Retina (tissue), 1 donor: ENCODE measurements at regions not wholly inside any gene's neighbourhood (a gene's known extent, or its start where the extent isn't known, plus 50 kb on each side); places are given as distances from the start of the nearest gene placed in this dataset.

Source experiments
- DNase-seq: peaks from one replicate; pipeline ENCODE4 v3.0.0-alpha.2; 2016

DNA sequence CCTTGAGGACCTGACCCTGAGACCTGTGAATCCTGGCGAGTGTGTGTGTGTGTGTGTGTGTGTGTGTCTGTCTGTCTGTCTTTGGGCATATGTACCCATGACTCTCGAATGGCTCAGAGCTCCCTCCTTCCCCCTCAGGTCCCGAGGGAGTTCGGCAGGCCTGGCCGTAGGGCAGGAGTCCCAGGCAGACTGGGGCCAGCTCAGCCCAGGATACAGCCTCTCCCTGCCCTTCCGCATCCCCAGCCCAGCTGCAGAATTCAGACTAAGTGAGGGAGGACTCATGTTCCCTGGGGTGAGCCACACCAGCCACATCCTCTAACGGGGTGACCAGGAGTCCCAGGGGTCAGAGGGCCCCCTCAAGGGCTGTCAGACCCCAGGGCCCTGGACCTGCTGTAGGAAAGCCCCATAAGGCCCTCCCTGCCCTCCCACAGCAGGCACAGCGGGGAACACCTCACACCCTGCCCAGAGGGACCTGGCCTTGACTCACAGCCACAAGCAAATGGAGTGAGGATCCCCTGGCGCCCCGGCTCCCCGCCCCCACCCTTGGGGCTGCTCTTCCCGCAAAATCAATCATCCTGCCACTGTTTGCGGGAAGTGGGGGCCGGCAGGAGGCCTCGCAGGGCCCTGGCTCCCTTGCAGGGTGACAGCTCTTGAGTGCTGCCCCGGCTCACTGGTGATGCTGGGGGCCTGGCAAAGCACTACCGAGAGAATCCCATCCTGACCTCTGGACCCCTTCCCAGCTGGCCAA is 101.7 kb upstream of the CASZ1 start:
- no peak for DNase-seq

DNA sequence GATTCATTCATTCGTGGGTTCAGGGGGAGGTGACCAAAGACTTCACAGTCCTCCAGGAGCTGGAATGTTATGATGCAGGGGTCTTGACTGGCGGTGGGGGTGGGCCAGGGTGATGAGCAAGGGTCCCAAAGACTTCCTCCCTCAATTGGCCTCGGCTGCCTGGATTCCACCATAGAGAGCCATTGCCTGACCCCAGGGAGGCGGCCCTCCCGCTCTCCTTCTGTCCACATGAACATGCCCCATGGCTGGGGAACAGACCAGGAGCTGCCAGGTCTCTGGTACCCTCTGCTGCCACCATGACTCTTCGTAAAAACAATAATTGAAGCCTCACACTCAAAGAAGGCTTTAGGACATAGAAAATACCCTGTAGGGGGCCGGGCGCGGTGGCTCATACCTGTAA is 102.5 kb upstream of the CASZ1 start:
- DNase-seq, result peak; percentile 3

DNA sequence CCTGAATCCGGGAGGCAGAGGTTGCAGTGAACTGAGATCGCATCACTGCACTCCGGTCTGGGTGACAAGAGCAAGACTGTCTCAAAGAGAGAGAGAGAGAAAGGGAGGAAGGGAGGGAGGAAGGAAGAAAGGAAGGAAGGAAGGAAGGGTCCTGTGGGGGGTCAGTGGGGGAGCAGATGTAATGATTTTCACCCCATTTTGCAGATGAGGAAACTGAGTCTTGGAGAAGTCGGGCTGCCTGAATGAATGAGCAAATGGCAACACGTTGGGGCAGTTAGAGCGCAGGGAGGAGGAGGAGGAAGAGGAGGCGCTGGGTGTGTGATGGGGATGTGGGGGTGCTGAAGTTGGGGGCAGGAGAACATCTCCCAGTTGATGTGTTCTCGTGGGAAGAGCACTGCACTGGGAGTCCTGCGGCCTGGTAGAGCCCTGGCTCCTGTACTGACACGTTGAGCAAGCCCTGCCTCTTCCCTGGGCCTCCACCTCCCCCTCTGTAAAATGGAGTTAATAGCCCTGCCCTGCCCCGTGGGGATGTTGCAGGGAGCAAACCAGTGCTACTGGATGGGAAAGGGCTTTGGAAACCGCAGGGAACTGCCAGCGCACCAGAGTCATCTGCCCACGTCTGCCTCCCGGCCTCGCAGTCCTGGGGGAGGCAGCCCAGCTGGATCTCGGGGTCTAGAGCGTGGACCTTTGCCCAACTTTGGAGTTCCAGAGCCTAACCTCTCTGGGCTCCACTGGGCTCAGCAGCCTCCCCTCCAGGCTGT is 103.2 kb upstream of the CASZ1 start:
- no peak for DNase-seq

DNA sequence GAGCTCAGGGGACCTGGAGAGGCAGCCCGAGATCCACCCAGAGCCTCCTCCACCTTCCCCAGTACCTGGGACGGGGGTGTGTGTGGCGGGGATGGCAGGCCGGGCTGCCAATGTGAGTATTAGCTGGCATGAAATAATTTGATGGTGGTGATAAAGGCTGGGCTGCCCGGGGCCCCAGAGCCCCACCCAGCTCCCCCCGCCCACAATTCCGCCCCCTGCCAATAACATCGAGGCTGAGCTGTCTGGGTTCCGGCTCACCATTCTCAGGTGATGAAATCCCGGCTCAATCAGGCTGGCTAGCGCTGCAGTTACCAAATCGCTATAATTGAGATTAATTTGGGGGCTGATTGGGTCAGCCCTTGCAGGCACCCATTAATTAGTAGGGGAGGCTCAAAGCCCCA is 103.8 kb upstream of the CASZ1 start:
- DNase-seq, result no peak

DNA sequence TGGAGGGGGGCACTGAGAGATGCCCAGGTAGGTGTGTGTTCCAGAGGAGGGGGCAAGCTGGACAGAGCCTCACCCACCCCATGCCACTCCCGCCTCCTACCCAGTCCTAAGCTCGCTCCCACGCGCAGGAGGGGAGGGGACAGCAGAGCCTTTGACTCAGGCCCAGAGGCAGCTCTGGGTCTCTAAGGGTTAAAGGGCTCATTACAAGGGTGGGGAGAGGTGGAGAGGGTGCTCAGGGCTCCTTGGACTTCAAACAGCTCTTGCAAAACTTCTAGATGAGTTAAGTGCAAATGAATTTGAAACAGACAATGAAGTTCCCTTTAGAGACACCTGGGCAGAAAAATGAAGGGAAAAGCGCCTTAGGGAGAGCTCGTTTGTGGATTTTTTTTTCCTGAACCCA is 104.2 kb upstream of the CASZ1 start:
- DNase-seq, result no peak

DNA sequence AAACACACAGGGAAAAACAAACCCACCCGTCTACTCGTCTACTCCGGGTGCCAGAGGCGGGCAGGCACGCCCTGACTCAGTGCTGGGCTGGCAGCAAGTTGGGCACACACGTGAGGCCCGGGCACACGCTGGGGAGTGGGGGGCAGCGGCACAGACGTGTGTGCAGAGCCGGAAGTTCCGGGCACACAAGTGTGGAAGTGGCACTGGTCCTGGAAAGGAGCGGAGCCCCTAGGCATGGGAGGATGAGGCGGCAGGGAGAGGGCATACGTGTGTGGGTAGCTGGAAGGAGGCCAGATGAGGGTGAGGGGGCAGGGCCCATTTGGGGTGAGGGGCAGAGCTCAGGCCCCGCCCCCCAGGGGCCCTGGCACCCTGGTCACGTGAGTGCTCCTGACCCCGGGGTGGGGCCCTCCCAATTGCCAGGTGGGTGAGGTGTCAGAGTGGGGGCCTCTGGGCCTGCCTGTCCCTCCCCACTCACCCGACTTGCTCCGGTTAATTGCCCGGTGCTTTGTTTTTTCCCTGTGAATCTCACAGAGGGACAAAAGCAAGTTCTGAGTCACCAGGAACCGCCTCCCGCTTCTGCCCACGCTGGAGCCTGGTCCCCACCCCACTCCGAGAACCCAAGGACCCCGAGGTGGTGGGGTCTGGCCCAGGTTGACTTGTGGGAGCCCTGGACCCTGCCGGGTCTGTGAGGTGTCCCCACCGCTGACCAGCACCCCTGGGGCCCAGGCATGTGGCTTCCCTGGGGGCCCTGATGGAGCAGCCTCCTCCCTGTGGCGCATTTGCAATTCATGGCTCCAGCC is 104.8 kb upstream of the CASZ1 start:
- peak; percentile 65 for DNase-seq

DNA sequence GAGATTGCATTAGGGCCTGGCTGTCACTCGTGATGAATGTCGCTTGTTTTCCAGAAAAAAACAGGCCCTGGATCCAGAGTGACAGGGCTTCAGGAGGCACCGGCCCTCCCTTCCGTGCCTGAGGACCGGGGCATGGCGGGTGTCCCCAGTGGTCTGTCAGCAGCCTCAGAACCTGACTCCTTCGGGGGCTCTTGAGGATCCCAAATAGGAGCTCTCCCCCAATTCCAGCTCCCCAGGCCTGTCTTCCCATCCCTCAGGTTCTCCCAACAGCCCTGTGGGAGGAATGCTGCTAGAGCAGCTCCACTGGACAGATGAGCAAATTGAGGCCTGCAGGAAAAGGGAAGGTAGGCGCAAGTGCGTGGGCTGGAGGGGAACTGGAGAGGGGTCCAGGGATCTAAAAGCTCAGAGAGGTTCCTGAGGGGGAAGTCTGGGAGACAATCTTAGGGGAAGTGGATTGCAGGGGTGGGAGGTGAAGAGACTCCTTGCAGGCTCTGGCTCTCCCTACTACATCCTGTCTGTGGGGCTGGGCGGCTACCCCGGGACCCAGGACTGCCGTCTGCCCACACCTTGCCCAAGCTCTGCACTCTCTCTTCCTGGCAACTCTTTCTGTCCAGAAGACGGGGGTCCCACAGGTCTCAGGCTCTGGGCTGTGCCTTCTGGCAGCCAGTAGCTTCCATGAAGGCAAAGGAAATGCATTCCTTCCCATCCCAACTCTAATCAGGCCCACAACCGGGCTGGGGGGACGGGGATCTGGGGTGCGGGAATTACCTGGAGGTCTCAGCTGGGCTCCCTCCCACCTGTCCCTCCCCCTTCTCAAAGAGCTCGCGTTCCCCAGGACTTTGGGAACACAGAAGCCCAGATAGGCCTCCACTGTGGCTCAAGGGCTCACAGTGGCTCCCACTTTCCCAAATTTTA is 105.7 kb upstream of the CASZ1 start:
- DNase-seq, result peak; percentile 61

DNA sequence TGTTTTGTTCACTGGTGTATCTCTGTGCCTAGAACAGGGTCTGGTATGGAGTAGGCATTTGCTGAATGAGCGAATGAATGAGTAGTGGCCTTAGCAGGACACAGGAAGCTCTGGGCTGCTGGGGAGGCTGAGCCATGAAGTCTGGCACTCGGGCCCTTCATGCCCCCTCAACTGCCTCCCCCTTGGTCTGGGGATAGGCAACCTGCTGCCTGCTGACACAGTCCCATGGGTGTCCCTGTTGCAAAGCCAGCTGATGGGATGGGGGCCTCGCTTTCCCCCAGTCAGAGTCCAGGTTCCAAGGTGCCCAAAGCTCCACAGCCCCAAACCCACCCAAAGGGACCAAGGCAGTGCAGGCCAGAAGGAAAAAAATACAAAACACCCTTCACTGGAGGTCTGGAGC is 107.0 kb upstream of the CASZ1 start:
- DNase-seq, result no peak

DNA sequence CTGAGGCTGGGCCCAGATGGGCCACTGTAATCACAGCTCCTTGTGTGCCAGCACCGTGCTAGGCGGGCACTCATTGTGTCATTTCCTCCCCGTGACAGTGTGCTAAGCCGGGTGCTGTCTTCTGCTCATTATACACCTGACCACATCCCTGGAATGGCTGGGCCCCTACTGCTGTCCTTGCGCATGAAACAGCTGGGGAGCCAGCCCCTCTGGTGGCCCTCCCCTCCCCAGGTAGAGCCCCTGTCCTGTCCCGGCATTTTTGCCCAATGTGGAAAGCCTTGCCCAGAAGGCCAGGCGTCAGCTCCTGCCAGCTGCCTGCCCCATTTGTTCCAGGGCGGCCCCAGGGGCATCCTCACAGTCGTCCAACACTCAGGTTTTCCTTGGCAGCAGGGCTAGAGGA is 107.4 kb upstream of the CASZ1 start:
- no peak for DNase-seq

DNA sequence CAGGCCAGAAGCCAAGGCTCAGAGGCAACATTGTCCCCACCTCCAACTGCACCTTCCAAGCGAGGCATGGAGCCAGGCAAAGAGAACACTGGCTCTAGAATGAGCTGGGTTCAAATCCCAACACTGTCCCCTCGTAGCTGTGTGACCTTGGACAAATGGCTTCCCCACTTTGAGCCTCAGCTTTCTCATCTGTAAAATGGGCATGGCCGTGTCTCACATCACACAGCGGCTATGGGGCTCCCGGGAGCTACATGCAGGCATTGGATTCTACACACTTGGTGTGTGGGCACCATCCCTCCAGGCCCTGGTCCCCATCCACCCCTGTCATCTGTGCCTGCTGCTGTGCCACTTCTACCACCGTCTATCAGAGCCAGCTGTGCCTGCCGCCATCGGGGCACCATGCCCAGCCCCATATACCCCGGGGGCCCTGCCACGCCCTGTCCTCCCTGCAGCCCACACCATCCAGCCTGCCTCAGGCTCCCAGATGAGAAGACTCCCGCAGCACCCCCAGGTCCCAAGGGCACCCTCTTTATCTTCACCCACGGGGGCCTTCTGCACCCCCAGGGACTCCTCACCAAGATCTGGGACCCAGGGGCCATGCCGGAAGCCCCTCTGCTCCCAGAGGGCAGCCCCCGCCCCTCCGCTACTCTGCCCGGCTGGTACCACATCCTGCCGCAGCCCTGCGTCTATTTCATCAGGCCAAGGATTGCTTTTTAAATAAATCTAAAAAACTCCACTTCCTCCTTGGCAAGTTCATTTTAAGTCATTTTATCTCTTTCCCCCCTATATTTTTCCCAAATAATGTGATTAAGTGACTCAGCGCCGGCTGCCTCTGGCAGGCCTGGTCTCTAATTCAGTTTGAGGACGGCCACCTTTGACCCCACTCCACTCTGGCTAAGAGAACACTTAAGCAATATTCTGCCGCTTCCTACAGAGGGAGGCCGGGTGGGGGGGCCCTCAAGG is 107.8 kb upstream of the TARDBP start:
- DNase-seq, result no peak

DNA sequence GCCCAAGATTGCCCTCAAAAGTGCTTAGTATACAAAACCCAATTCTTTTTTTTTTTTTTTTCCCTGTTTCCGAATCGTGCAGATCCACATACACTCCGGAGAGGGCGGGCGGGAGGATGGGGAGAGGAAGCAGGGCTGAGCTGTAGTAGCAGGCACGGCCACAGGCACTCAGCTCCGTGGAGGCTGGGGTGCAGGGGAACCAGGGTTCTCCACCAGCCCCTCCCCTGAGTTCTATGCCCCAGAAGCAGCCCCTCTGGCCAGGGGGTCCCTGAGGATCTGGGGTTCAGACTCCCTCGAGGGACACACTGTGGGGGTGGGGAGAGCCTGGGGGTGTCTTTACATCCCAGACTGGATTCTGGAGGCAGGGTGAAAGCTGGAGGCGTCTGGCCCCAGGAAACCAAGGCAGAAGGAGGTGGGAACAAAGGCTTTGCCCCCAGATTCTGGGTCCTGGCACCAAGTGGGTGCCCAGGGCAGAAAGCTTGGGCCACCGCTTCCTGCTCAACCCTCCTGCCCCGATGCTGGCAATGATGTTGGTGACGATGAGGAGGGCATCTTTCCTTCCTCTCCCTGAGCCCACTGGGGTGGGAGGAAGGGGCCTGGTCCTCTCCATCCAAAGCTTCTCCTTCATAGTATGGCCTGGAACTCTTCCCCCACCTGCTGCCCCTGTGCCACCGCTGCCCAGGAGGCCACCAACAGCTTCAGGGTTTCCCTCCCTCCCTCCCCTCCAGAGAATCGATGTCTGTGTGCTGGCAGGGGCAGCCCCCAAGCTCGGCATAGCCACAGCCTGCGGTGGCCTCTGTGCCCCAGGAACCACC is 106.4 kb upstream of the TARDBP start:
- no peak for DNase-seq

DNA sequence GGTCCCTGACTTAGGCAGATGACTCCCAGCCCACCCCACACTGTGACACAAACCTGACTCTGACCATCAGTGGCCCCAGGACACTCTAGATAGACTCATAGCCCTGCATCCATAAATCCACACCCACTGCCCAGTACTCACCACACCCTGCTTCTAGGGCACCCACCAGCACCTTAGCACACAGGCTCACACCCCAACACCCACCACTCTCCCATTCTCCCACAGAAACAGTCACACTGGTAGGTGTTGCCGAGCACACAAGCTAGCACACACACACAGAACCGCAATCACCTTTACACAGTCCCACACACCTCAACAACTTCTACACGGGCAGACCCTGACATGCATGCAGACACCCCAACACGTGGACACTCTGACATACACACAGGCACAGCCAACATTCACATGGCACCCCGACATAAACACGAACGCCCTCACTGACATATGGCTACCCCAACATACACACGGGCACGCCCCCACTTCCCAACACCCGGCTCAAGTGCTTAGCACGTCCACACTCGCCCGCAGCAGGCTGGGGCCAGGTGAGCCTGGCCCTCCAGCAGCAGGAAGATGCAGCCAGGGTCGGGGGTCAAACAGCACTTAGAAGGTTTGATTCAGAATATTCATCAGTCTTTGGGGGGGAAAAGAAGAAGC is 105.5 kb upstream of the TARDBP start:
- no peak for DNase-seq

DNA sequence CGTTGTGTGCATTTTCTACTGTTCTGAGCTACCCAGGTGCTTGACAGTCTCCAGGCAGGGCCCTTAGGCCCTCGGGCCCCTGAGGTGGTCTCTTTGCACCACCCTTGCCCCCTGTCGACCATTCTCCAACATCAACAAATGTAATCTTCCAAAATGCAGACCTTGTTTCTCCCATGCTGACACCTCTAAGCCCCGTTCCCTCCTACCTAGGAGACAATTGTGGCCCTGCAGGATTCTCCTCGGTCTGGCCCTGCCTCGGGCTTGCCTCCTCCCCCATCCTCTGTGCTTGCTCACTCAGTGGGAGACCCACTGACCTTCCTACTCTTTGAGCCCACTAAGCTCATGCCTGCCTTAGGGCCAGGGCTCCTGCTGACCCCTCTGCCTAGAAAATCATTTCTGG is 104.2 kb upstream of the TARDBP start:
- DNase-seq, result no peak

DNA sequence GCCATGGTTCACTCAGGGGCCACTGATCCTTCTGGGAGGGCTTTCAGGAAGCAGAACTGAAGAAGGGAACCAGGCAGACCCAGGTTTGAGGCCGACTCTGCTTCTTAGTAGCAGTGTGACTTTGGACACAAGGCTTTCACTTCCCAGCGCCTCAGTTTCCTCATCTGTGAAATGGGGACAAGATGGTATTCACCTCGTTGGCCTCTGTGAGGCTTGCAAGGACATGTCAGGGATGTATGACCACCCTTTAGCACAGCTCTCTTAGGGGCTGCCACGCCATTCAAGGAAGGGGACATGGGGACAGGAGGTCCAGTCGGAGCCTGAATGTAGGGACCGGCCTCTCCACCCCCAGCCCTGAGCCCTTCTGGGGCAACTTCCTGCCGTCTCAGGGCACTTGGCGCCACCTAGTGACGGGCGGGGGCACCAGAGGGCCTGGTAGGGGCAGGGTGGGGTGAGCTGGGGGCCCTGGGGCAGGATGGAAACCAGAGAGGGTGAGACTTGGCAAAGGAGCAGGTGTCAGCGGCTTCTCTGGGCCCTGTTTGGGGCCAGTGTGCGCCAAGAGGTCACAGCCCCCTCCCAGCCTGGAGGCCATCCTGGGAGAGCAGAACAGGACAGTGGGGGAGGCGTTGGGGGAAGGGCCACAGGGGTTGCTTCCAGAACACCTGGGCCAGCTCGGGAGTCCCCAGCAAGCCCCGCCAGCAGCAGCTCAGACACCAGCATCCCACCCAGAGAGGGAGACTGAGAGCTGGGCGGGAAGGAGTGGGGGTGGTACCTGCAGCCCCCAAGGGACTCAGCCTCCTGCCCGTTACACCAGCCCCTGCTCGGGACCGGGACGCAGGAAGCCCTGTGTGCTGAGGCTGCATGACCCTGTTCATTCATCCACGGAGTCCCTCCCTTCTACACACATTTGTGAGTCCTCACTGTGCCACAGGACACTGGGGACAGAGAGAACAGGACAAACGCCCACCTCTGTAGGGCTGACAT is 102.5 kb upstream of the TARDBP start:
- DNase-seq, result no peak

DNA sequence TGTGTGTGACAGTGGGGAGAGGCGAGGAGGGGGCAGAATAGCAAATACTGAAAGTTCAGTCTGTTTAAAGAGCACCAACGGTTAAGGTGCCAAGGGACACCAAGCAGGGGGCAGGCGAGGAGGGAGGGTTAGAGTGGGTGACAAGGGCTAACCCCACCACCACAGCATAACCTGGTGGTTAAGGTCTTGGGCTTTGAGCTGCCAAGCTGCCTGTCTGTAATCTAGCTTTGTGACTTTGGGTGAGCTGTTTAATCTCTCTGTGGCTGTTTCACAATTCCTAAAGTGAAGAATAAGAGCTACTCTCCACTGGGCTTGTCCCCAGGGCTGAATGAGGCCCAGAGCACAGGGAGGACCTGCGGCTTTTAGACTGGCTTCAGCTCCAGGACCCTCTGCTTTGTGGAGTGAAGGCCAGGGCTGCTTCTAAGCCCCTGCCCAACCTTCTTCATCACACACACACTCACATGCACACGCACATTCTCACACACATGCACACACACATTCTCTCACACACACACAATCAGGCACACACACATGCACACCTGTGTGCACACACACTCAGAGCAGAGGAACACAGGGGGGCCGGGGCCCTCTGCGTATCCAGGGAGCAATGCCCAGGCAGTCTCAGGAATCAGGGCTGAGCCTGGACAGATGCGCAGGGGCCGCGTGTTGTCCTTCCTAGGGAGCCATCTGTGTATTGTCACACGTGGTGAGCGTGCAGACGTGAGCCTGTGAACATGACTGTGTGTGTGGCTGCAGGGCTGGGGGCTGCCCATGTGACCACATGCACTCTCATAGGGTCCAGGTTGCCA is 101.6 kb upstream of the TARDBP start:
- DNase-seq, result peak; percentile 44

DNA sequence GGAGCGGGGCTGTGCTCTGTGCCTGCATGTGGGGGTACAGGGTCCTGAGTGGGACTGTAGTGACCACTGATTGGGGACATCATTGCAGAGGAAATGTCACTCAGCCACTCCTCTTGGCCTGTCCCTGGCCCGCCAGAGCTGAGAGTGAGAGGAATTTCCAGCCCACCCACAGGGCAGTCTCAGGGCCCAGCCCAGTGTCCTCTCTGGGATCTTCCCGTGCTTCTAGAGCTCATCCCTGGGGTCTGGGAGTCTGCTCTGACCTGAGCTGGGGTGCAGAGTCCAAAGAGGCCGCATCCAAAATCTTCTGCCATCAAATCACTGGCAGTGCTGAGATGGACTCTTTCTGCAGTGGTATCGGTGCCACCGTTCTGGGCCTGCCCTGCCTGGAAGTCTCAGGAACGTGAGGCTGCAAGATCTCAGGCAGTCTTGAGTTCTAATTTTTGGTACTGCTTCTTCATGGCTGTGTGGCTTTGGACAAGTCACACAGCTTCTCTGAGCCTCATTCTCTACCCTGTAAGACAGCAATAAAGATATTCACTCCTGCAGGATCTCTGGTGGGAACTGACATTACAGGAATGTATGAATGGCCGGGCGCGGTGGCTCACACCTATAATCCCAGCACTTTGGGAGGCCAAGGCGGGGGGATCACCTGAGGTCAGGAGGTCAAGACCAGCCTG is 100.8 kb upstream of the TARDBP start:
- no peak for DNase-seq

DNA sequence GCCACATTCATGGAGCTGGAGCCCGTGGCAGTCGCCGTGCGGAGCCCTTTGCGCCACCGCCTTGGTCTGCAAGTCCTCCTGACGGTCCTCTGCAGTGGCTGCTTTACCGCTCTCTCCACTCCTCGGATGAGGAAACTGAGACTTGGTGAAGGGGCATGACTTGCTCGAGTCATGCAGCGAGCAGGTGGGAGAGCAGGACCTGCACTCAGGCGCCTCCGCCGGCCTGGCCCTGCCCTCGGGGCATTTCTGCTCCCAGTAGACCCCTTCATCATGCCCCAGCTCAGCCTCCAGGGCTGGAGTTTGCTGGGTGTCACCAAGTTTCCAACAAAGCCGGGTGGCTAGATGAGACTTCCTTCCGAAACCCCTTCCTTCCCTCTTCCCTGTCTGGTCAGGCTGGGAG is 100.0 kb upstream of the TARDBP start:
- DNase-seq, result no peak
